ENCODE measurements at regions not wholly inside any gene's neighbourhood (a gene's known extent, or its start where the extent isn't known, plus 50 kb on each side); places are given as distances from the start of the nearest gene placed in this dataset.

- DNase-seq, result no peak
Measured at GRCh38 chrX:125006704-125007103, 313.0 kb upstream of the TEX13C start.

GRCh38 chrX:125012585-125012984 lies 307.1 kb upstream of the TEX13C start:
- no peak for DNase-seq

- DNase-seq, result no peak
Measured at GRCh38 chrX:125029131-125029530, 290.5 kb upstream of the TEX13C start.
